ENCODE measurements at regions not wholly inside any gene's neighbourhood (a gene's known extent, or its start where the extent isn't known, plus 50 kb on each side); places are given as distances from the start of the nearest gene placed in this dataset.

DNA sequence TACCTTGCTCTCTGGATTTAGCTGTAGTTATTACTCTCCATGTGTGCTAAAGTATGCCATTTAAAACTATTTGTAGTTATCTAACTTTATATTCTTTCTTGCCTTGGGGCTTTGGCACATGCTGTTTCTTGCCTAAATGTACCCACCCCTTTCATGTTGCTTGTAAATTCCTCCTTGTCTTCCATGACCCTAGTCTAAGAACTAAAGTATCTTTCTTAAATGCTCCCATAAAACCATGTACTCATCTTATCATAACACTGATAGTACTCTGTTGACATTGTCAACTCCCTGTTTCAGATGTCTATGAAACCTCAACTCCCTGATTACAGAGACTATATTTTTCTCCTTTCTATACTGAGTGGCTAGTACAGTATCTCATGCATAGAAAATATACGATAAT lies 564.9 kb upstream of the IRAK1BP1 start:
- TF ChIP-seq EP300 (IDR thresholded peaks at IDR 0.05): no peak
- no peak for TF ChIP-seq CTCF (IDR thresholded peaks at IDR 0.05)
- no peak for TF ChIP-seq POLR2A (IDR thresholded peaks at IDR 0.05)
- Histone ChIP-seq H3K36me3 (no peaks in the 10 kb centered on the region), H3K9me3 (no peaks in the 10 kb centered on the region), H3K27me3 (no peaks in the 10 kb centered on the region), H3K27ac (no peak overlapping the region), H3K4me1 (no peaks in the 10 kb centered on the region), H3K4me3 (no peak overlapping the region)
- no peak for DNase-seq (ENCODE audit: low spot score in 2 of 2)
- WGBS, 2 donors: 87 to 96% methylated on average over 1 of the region's 1 CpG

GRCh38 chr6:78308025-78308424 lies 559.3 kb upstream of the IRAK1BP1 start:
- no peak for DNase-seq (ENCODE audit: low spot score in 2 of 2)
- Histone ChIP-seq H3K9me3 (no peaks in the 10 kb centered on the region), H3K36me3 (no peaks in the 10 kb centered on the region), H3K4me3 (no peak overlapping the region), H3K27ac (no peak overlapping the region), H3K4me1 (no peaks in the 10 kb centered on the region), H3K27me3 (no peaks in the 10 kb centered on the region)
- TF ChIP-seq EP300 (IDR thresholded peaks at IDR 0.05) (no peak), POLR2A (IDR thresholded peaks at IDR 0.05) (no peak), CTCF (IDR thresholded peaks at IDR 0.05) (no peak)

- Histone ChIP-seq H3K4me3 (no peak overlapping the region), H3K27me3 (no peaks in the 10 kb centered on the region), H3K9me3 (no peaks in the 10 kb centered on the region), H3K4me1 (no peaks in the 10 kb centered on the region), H3K27ac (no peak overlapping the region), H3K36me3 (no peaks in the 10 kb centered on the region)
- 73 to 82% methylated on average over 5 of the region's 5 CpGs for WGBS, 2 donors
- no peak for DNase-seq (ENCODE audit: low spot score in 2 of 2)
- TF ChIP-seq POLR2A (IDR thresholded peaks at IDR 0.05) (no peak), EP300 (IDR thresholded peaks at IDR 0.05) (no peak), CTCF (IDR thresholded peaks at IDR 0.05) (no peak)
These were observed 545.1 kb upstream of the IRAK1BP1 start for GRCh38 chr6:78322068-78322845.

- no peak overlapping the region for H3K4me3 ChIP-seq
- no peaks in the 10 kb centered on the region for H3K27me3 ChIP-seq
- TF ChIP-seq CTCF (IDR thresholded peaks at IDR 0.05) (no peak), EP300 (IDR thresholded peaks at IDR 0.05) (no peak), POLR2A (IDR thresholded peaks at IDR 0.05) (no peak)
- no peaks in the 10 kb centered on the region for H3K4me1 ChIP-seq
- no peak for DNase-seq (ENCODE audit: low spot score in 2 of 2)
- no peaks in the 10 kb centered on the region for H3K36me3 ChIP-seq
- WGBS, 2 donors: 65 to 70% methylated on average over 2 of the region's 2 CpGs
- no peaks in the 10 kb centered on the region for H3K9me3 ChIP-seq
- no peak overlapping the region for H3K27ac ChIP-seq
These were observed 543.1 kb upstream of the IRAK1BP1 start for GRCh38 chr6:78324213-78324612.

DNA sequence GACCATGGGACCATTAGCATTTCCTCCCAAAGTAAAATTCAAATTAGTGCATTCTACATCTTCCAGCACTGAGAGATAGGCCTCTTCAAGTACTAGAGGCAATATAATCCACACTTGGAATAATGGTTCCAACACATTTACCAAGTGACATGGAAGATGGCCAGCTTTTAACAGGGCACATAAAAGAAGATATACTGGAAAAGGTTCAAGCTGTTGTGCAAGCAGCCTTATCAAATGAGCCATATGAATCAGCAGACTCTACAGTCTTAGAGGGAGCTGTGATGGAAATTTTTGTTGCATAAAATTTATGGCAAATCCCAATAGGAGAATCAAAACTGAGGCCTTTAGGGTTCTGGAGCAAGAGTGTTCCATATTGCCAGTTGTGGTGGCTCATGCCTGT lies 526.6 kb upstream of the IRAK1BP1 start:
- Histone ChIP-seq H3K4me3 (no peak overlapping the region), H3K9me3 (no peaks in the 10 kb centered on the region), H3K27ac (no peak overlapping the region), H3K36me3 (no peaks in the 10 kb centered on the region), H3K4me1 (no peaks in the 10 kb centered on the region), H3K27me3 (no peaks in the 10 kb centered on the region)
- TF ChIP-seq POLR2A (IDR thresholded peaks at IDR 0.05) (no peak), EP300 (IDR thresholded peaks at IDR 0.05) (no peak), CTCF (IDR thresholded peaks at IDR 0.05) (no peak)
- no peak for DNase-seq (ENCODE audit: low spot score in 2 of 2)
